Spleen (tissue), 7 donors: ENCODE measurements at regions not wholly inside any gene's neighbourhood (a gene's known extent, or its start where the extent isn't known, plus 50 kb on each side); places are given as distances from the start of the nearest gene placed in this dataset.

Source experiments
- POLR2A ChIP-seq, 3 donors: fragments of 450-650 bp; IDR thresholded peaks; one replicate each; pipeline ENCODE4 v1.5.1; 2017; ENCODE audit warnings: antibody characterized with exemption in 3 of 3, mild to moderate bottlenecking in 1 of 3
- TF ChIP-seq, protein P1 (sequence below), 11 experiments: fragments of 200-600 bp in 7 of 11; fragments of 450-650 bp in 4 of 11; sonication (generic) in 4 of 11; IDR thresholded peaks in 8 of 11; conservative IDR thresholded peaks in 3 of 11; 1 replicate in 7 of 11; 2 replicates in 4 of 11; pipeline versions ENCODE4 v1.4.0 to v1.8.0; 2016 to 2021; ENCODE audit warnings: antibody characterized with exemption in 11 of 11, inconsistent platforms in 4 of 11, mild to moderate bottlenecking in 1 of 11
- donor health status: DM: no; HTN: no; CAD: no; lungs with moderate emphysema.
- donor health status: DM: no; HTN: no; CAD: no.
- donor health status: DM: no; HTN: no; CAD: no.

DNA sequence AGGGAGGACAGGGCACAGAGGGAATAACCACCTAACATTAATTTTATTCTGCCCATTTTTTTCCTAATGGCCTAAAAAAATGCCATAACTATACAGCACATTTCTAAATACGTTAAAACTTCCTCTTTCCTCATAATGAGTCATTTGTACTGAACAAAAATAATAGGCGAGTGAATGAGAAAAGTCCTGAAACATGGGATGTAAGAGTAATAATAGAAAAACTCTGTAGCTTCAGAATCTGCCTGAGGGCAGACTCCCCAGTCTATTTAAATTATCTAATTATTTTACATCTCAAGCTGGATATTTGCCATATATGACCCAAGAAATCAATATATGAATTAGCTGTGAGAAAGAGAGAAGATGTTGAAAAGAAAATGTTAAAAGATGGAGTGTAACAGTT lies 285.1 kb downstream of the TMX3 start:
- TF ChIP-seq, protein P1, sequence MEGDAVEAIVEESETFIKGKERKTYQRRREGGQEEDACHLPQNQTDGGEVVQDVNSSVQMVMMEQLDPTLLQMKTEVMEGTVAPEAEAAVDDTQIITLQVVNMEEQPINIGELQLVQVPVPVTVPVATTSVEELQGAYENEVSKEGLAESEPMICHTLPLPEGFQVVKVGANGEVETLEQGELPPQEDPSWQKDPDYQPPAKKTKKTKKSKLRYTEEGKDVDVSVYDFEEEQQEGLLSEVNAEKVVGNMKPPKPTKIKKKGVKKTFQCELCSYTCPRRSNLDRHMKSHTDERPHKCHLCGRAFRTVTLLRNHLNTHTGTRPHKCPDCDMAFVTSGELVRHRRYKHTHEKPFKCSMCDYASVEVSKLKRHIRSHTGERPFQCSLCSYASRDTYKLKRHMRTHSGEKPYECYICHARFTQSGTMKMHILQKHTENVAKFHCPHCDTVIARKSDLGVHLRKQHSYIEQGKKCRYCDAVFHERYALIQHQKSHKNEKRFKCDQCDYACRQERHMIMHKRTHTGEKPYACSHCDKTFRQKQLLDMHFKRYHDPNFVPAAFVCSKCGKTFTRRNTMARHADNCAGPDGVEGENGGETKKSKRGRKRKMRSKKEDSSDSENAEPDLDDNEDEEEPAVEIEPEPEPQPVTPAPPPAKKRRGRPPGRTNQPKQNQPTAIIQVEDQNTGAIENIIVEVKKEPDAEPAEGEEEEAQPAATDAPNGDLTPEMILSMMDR (IDR thresholded peaks at IDR 0.05 in 8 of 11, conservative IDR thresholded peaks at IDR 0.05 in 3 of 11): no peak
- TF ChIP-seq POLR2A (IDR thresholded peaks at IDR 0.05): no peak
